IPS-20b (cell line): ENCODE measurements at regions not wholly inside any gene's neighbourhood (a gene's known extent, or its start where the extent isn't known, plus 50 kb on each side); places are given as distances from the start of the nearest gene placed in this dataset.
"Not testable (repeated sequence)": the region's sequence is repeated elsewhere in the genome, so short reads cannot be mapped to it uniquely, and the experiment has no call there.

Experiments
- H3K27ac ChIP-seq: one replicate; pipeline ENCODE4 v1.5.1; 2013; ENCODE audit warnings: low read length
- H3K27me3 ChIP-seq: 2 replicates; pipeline ENCODE4 v1.6.1; 2013; ENCODE audit warnings: mild to moderate bottlenecking, low read length, inconsistent platforms; ENCODE audit not compliant: insufficient read depth
- H3K36me3 ChIP-seq: 2 replicates; pipeline ENCODE4 v1.6.1; 2013; ENCODE audit warnings: low read depth, mild to moderate bottlenecking, inconsistent platforms, low read length, moderate library complexity; ENCODE audit not compliant: insufficient read depth
- H3K4me1 ChIP-seq: 2 replicates; pipeline ENCODE4 v1.6.1; 2013; ENCODE audit warnings: mild to moderate bottlenecking, control low read depth, inconsistent platforms, low read length, moderate library complexity; ENCODE audit not compliant: insufficient read depth
- H3K4me3 ChIP-seq: 2 replicates; pipeline ENCODE4 v1.5.1; 2013; ENCODE audit warnings: mild to moderate bottlenecking, low read length, inconsistent platforms
- H3K9ac ChIP-seq: 2 replicates; pipeline ENCODE4 v1.6.1; 2013; ENCODE audit warnings: low read depth, mild to moderate bottlenecking, inconsistent platforms, low read length, moderate library complexity
- H3K9me3 ChIP-seq: 2 replicates; pipeline ENCODE4 v1.6.1; 2013; ENCODE audit warnings: mild to moderate bottlenecking, low read depth, low read length, inconsistent platforms; ENCODE audit not compliant: insufficient read depth

DNA sequence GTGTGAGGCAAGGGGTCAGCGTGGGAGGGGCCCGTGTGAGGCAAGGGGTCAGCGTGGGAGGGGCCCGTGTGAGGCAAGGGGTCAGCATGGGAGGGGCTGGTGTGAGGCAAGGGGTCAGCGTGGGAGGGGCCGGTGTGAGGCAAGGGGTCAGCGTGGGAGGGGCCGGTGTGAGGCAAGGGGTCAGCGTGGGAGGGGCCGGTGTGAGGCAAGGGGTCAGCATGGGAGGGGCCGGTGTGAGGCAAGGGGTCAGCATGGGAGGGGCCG lies 119.2 kb downstream of the SEPTIN14 start:
- H3K27me3 ChIP-seq, H3K27ac ChIP-seq, H3K9me3 ChIP-seq, H3K9ac ChIP-seq, H3K36me3 ChIP-seq, H3K4me1 ChIP-seq, H3K4me3 ChIP-seq: not testable (repeated sequence)

DNA sequence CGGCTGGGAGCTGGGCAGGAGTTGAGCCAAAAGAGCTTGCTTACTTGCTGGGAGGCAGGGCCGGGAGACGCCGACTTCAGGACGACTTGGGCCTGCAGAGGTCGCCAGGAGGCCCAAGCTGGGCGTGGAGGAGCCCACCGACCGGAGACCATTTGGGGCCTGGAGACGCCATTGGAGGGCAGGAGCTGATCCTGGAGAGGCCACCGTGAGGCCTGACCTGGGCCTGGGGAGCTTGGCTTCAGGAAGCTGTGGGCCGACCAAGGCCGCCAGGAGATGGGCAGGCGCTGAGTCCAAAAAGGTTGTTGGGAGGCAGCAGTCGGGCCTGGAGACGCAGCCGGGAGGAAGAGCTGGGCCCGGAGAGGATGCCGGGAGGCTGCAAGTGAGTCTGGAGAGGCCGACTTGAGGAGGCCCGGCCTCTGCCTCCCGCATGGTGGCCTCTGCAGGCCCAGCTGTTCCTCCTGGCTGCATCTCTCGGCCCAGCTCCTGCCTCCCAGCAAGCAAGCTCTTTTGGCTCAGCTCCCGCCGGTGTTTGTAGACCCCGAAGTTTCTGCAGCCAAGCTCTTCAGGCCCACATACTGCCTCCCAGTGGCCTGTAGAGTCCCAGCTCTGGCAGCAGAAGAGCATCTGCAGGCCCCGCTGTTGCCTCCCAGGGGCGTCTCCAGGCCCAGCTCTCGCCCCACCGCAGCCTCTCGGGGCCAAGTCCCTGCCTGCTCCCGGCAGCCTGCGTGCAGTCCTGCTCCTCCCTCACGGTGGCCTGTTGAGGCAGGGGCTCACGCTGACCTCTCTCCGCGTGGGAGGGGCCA lies 119.7 kb downstream of the SEPTIN14 start:
- H3K27me3 ChIP-seq, H3K4me1 ChIP-seq, H3K36me3 ChIP-seq, H3K9ac ChIP-seq, H3K4me3 ChIP-seq, H3K27ac ChIP-seq, H3K9me3 ChIP-seq: not testable (repeated sequence)

DNA sequence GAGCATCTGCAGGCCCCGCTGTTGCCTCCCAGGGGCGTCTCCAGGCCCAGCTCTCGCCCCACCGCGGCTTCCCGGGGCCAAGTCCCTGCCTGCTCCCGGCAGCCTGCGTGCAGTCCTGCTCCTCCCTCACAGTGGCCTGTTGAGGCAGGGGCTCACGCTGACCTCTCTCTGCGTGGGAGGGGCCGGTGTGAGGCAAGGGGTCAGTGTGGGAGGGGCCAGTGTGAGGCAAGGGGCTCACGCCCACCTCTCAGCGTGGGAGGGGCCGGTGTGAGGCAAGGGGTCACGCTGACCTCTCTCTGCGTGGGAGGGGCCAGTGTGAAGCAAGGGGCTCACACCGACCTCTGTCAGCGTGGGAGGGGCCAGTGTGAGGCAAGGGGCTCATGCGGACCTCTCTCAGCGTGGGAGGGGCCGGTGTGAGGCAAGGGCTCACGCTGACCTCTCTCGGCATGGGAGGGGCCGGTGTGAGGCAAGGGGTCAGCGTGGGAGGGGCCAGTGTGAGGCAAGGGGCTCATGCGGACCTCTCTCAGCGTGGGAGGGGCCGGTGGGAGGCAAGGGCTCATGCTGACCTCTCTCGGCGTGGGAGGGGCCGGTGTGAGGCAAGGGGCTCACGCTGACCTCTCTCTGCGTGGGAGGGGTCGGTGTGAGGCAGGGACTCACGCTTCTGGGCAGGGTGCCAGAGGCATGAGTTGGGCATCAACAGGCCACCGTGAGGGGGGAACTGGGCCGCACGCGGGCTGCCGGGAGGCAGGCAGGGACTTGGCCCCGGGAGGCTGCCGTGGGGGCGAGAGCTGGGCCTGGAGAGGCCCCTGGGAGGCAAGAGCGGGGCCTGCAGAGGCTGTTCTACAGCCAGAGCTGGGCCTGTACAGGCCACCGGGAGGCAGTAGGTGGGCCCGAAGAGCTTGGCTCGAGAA lies 120.6 kb downstream of the SEPTIN14 start:
- H3K9me3 ChIP-seq, H3K27ac ChIP-seq, H3K27me3 ChIP-seq, H3K4me3 ChIP-seq, H3K9ac ChIP-seq, H3K36me3 ChIP-seq, H3K4me1 ChIP-seq: not testable (repeated sequence)

DNA sequence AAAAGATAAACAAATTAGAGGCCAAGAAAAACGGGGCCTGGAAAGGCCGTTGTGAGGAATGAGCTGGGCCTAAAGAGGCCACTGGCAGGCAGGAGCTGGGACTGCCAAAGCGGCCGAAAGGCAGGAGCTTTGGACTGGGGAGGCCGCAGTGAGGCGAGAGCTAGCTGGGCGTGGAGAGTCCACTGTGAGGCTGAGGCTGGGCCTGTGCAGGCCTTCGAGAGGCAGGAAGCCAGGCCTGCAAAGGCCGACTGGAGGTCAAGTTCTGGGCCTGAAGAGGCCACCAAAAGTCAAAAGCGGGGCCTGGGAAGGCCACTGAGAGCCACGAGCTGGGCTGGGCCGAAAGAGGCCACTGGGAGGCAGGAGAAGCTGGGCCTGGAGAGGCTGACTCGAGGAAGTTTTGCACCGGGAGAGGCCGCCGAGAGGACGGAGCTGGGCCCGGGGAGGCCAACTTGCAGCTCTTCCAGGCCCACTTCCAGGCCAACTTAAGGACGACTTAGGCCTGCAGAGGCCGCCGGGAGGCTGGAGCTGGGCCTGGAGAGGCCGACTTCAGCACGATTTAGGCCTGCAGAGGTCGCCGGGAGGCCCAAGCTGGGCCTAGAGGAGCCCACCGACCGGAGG lies 121.8 kb downstream of the SEPTIN14 start:
- not testable (repeated sequence) for H3K9ac ChIP-seq, H3K27ac ChIP-seq, H3K4me1 ChIP-seq, H3K9me3 ChIP-seq, H3K36me3 ChIP-seq, H3K27me3 ChIP-seq, H3K4me3 ChIP-seq

- H3K9me3 ChIP-seq, H3K9ac ChIP-seq, H3K36me3 ChIP-seq, H3K4me1 ChIP-seq, H3K4me3 ChIP-seq, H3K27me3 ChIP-seq, H3K27ac ChIP-seq: not testable (repeated sequence)
Observed at GRCh38 chr7:55740053-55740452, 122.5 kb downstream of the SEPTIN14 start.

DNA sequence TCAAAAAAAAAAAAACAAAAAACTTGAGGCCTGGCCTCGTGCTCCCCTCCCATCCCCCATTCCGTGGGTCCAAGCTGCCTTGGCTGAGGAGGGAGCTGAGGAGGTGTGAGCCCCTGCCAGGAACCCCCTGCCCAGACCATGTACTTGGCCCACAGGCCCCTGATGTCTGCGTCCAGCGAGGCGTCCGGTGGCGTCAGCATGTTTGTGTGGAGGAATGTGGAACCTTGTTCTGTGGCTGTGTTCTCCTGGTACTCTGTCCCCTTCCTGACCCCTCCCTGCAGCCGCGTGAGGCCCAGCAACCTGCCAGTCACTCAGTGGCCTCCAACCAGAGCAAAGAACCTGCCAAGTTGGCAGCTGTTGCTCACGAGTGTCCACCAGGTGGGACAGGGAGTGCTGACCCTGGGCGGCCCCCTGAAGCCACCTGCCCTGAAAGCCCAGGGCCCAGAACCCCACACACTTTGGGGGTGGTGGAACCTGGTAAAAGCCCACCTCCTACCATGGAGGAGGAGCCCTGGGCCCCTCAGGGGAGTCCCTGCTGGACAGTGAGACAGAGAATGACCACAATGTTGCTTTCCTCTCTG lies 125.8 kb downstream of the SEPTIN14 start:
- not testable (repeated sequence) for H3K4me1 ChIP-seq, H3K9me3 ChIP-seq, H3K9ac ChIP-seq, H3K27me3 ChIP-seq, H3K27ac ChIP-seq, H3K36me3 ChIP-seq, H3K4me3 ChIP-seq

- Histone ChIP-seq H3K9me3 (no peaks in the 10 kb centered on the region), H3K27me3 (no peaks in the 10 kb centered on the region), H3K36me3 (no peaks in the 10 kb centered on the region), H3K9ac (no peak overlapping the region), H3K4me1 (no peaks in the 10 kb centered on the region), H3K4me3 (no peak overlapping the region), H3K27ac (no peak overlapping the region)
Observed at GRCh38 chr7:55733241-55734140, 129.1 kb downstream of the SEPTIN14 start.

GRCh38 chr7:55731931-55732330 lies 130.6 kb downstream of the SEPTIN14 start:
- H3K27me3 ChIP-seq = no peaks in the 10 kb centered on the region
- no peaks in the 10 kb centered on the region for H3K36me3 ChIP-seq
- no peak overlapping the region for H3K27ac ChIP-seq
- H3K9ac ChIP-seq = no peak overlapping the region
- H3K4me1 ChIP-seq = no peaks in the 10 kb centered on the region
- no peaks in the 10 kb centered on the region for H3K9me3 ChIP-seq
- no peak overlapping the region for H3K4me3 ChIP-seq

- H3K27me3 ChIP-seq = no peaks in the 10 kb centered on the region
- no peaks in the 10 kb centered on the region for H3K9me3 ChIP-seq
- H3K27ac ChIP-seq = no peak overlapping the region
- no peaks in the 10 kb centered on the region for H3K36me3 ChIP-seq
- H3K4me1 ChIP-seq = no peaks in the 10 kb centered on the region
- no peak overlapping the region for H3K4me3 ChIP-seq
- H3K9ac ChIP-seq = no peak overlapping the region
Observed at GRCh38 chr7:55730197-55730596, 132.4 kb downstream of the SEPTIN14 start.

DNA sequence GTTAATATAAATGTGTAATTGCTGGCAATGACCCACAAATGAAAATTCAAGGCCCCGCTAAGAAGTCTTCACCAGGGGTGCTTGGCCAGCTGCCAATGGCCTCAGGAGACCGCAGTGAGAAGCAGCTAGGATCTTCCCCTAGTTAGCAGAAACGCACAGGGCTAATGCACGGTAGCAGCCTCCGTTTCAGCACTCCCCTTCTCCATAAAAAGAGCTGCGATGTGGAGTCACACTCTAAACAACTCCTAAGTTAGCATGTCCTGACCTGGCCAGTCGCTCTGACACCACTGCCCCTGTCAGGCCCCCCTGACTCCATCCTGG lies 139.0 kb downstream of the SEPTIN14 start:
- Histone ChIP-seq H3K27ac (no peak overlapping the region), H3K9ac (no peak overlapping the region), H3K4me1 (no peaks in the 10 kb centered on the region), H3K9me3 (no peaks in the 10 kb centered on the region), H3K27me3 (no peaks in the 10 kb centered on the region), H3K4me3 (no peak overlapping the region), H3K36me3 (no peaks in the 10 kb centered on the region)

- H3K36me3 ChIP-seq, H3K27me3 ChIP-seq, H3K9ac ChIP-seq, H3K9me3 ChIP-seq, H3K27ac ChIP-seq, H3K4me1 ChIP-seq, H3K4me3 ChIP-seq: not testable (repeated sequence)
Observed at GRCh38 chr7:55722874-55723620, 139.5 kb downstream of the SEPTIN14 start.
